Mucosa of gallbladder (tissue), 1 donor: ENCODE measurements at regions not wholly inside any gene's neighbourhood (a gene's known extent, or its start where the extent isn't known, plus 50 kb on each side); places are given as distances from the start of the nearest gene placed in this dataset.

Experiments used
- DNase-seq: peaks from one replicate; pipeline ENCODE4 v3.0.0-alpha.2; 2020; ENCODE audit warnings: low spot score
- donor health status: DM: no; HTN: no; CAD: no.

DNA sequence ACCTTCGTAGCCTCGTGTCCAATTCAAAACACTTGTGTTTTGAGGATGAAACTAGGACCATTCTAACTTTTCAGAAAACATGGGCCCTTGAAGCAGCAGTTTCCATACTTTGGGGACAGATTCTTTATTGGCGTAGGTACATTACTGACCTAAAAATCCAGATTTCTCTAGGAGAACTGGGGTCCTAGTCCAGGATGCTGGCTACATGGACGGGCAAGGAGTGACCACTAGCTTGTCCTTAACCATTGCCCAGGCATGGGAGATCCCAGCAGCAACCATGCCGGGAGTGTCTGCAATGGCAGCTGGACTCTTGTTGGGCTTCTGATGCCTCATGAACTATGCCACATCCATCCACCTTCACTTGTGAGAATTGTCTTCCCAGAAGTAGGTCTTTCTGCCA, 62.2 kb upstream of the WDR1 start:
- no peak for DNase-seq

DNA sequence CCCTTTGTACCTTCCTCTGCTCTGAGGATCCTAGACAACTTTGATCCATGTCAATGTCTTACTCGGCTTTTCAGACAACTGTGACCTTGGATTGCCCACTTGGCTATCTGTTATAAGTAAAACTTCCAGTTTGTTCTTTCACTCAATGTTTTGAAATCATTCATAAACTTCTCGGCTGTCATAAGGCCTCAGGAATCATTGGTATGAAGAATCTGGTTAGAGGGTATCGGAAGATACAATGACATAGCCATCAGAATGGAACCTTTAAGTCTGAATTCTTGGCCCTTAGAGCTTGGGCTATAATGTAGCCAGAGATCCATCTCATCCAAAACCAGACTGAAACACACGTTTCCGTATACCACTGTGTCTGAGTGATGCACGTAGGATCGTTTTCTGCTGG, 59.0 kb upstream of the WDR1 start:
- no peak for DNase-seq

DNA sequence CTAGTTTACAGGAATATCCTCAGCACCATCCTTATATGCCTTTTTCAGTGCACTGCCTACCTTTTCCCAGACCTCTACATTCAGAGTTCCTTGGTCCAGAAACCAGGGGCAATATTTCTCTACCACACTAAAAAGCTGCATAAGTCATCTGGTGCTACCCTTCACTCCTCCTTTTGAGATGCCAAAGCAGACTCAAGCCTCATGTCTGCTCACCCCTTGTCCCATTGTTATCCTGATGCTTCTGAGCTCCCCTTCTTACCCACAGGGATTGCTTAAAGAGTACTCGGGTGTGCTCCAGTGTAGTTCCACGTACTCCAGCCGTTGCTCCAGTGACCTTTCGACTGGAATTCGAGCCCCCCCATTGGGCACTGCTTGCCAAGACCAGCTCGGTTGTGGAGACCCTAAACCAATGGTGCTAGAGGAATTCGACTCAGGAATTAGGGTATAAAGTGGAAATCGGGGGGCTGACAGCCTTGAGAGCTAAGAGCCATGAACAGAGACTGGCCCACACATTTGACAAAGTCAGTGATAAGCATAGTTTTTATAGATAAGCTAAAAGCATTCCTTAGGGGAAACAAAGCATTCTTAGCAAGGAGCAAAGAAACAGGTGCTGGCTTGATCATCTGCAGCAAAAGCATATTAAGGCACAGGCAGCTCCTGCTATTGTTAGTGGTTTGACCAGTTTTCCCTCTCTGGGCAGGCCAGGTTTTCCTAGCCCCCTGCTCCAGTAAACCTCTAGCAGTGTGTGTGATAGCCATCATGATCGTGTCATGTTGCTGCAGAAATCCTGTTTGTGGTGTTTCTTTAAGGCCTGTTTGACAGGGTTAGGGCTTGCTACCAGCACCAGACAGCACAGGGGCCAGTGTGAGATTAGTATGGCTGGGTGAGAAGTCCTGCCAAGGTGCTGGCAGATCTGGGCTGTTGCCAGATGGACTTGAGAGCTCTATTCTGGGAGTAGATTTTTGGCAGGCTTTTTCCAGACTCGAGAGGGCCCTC, 57.5 kb upstream of the WDR1 start:
- no peak for DNase-seq

DNA sequence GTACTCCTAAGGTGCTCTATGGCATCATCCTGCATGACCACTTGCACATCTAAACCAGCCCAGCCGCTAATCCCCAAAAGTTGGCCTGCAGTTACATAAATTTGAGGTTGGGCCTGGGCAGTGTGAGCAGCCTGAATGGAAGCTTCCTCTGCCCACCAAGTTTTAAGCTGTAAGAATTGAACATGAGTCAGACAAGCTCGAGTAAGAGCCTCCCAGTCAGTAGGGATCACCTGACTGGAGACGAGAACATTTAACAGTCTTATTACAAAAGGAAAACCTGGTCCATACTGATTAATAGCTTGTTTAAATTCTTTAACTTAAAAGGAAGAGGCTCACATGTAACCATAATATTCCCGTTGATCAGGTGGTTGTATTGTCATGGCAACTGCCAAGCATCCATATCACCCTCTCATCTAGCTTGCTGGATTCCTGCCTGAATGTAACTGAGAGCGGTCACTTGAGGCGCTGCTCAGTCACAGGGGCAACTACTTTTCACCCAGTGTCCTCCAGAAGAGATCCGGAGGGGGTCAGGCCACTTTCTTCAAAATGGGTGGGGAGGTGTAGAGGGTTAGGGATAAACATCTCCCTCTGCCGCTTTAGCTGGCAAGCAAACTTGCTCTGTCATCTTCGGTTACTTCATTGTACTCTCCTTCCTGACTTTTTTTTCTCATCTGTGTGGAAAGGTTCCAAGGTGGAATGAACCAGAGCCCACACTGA, 56.6 kb upstream of the WDR1 start:
- no peak for DNase-seq

DNA sequence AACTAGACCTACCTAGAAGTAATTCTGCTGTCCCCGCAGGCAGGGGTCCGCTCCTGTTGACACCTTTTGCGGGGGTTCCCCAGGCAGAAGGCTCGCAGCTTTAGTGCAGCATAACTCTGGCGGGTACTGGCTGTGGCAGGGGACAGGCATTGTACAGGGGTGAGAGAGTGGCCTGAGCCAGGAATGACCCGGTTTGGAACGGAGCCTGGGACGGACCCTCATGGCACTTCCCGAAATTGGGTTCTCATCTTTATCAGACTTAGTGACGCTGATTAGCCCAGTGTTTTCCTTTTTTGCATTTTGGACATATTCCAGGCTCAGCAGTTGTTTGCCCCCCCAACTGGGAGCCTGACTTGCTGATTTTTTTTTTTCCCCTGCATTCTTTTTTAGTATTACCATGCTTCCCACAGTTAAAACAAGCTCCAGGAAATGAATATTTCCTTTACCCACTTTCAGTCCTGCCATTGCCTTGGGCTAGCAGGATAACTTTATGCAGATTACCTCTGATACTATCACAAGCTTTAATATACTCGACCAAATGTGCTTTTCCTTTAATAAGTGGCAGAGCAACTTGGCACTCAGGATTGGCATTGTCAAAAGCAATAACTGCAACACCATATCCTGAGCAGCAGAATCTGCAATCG, 55.8 kb upstream of the WDR1 start:
- no peak for DNase-seq

- no peak for DNase-seq
Measured at GRCh38 chr4:10171055-10171454, 54.5 kb upstream of the WDR1 start.

GRCh38 chr4:10169839-10170387, 53.3 kb upstream of the WDR1 start:
- no peak for DNase-seq

DNA sequence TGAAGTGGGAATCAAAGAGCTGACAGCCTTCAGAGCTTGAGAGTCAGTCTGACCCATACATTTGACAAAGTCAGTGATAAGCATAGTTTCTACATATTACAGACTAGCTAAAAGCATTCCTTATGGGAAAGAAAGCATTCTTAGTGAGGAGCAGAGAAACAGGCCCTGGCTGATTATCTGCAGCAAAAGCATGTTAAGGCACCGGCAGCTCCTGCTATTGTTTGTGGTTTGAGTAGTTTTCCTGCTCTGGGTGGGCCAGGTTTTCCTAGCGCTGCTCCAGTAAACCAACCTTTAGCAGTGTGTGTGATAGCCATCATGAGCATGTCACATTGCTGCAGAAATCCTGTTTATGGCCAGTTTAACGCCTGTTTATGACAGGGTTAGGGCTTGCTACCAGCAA, 51.6 kb upstream of the WDR1 start:
- DNase-seq: no peak

DNA sequence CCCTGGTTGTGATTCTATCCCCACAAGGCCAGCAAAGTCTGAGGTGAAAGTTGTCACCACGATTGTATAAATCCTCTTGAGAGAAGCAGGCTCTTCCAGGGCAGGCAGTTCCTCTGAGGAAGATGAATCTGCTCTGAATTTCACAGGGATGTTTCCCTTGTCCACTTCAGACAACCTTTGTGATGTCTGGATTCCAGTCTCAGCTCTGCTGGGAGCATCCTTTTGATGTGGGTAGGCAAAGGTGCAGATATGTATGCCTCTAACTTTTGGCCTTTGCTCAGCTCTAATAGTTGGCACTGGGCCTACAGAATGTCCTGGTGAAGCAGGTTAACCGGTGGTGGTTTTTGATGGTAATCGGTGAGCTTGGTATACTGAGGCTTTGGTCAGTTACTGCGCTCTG, 50.6 kb upstream of the WDR1 start:
- no peak for DNase-seq
